GM12892 (cell line): ENCODE measurements at regions not wholly inside any gene's neighbourhood (a gene's known extent, or its start where the extent isn't known, plus 50 kb on each side); places are given as distances from the start of the nearest gene placed in this dataset.

Source experiments
- POLR2A ChIP-seq: IDR thresholded peaks from 2 replicates; pipeline ENCODE4 v1.6.1; 2011; ENCODE audit warnings: low read depth, low read length, control low read depth
- POLR2AphosphoS5 ChIP-seq: IDR thresholded peaks from 2 replicates; pipeline ENCODE4 v1.6.1; 2011; ENCODE audit warnings: low read depth, low read length, control low read depth

DNA sequence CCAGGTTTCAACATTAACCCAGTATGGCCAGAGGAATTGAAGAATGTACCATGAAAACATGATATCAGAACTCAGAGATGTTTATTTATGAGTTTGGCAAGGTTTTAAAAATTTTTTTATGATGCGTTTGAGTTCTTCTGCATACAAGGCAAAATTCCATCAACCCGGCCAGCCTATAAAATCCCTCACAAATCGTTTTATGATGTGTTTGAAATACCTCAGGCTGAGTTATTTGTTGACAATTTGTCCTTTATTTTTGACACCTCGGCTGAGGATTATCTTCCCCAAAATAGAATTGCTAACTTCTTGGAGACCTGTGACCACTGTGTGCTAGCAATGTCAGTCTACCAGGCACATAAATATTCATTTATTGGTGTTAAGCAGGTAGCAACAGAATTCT, 91.9 kb upstream of the SLC24A3 start:
- TF ChIP-seq POLR2AphosphoS5 (no peak), POLR2A (no peak)
